IMR-90 (cell line): ENCODE measurements at regions not wholly inside any gene's neighbourhood (a gene's known extent, or its start where the extent isn't known, plus 50 kb on each side); places are given as distances from the start of the nearest gene placed in this dataset.

Experiments
- ATAC-seq: fragments of 200-7000 bp; cut with Tn5 transposase; 2 replicates; pipeline ENCODE4 v1.9.1; 2020; ENCODE audit warnings: low read depth, mild to moderate bottlenecking, moderate library complexity
- BruUV-seq: library from RNA; stranded (reverse); fragments of 400-500 nt; replicated peaks from 2 replicates; lab custom pipeline; 2021; lab: Mats Ljungman, UMichigan
- CTCF ChIA-PET: fragments of 300-600 bp; formaldehyde crosslinking; extraction: SDS; loops from one replicate; lab custom pipeline; 2021; ENCODE audit warnings: antibody characterized with exemption; lab: Yijun Ruan, JAX
- POLR2A ChIA-PET: fragments of 300-600 bp; sonication (Branson Sonifier 250); formaldehyde crosslinking; loops from one replicate; lab custom pipeline; 2022; ENCODE audit warnings: antibody characterized with exemption; ENCODE audit not compliant: unreplicated experiment; lab: Charles Lee
- DNase-seq: peaks from one replicate; pipeline ENCODE4 v3.0.0; 2013
- H2AFZ ChIP-seq: replicated peaks from 2 replicates; pipeline ENCODE3; 2013; ENCODE audit warnings: low read length, mild to moderate bottlenecking; ENCODE audit not compliant: poor library complexity
- H2AK5ac ChIP-seq: 2 replicates; pipeline ENCODE4 v1.6.1; 2013; ENCODE audit warnings: low read depth, low read length, inconsistent platforms
- H2AK9ac ChIP-seq: replicated peaks from 2 replicates; pipeline ENCODE3; 2013; ENCODE audit warnings: mild to moderate bottlenecking, low read depth, low read length, moderate library complexity; ENCODE audit not compliant: poor library complexity
- H2BK120ac ChIP-seq: 2 replicates; pipeline ENCODE4 v1.6.1; 2013; ENCODE audit warnings: low read depth, low read length, inconsistent platforms
- H2BK15ac ChIP-seq: 3 replicates; pipeline ENCODE4 v1.6.1; 2013; ENCODE audit warnings: low read depth, low read length, inconsistent platforms
- H2BK20ac ChIP-seq: 2 replicates; pipeline ENCODE4 v1.6.1; 2013; ENCODE audit warnings: low read depth, mild to moderate bottlenecking, inconsistent platforms, low read length, moderate library complexity
- H2BK5ac ChIP-seq: 2 replicates; pipeline ENCODE4 v1.6.1; 2013; ENCODE audit warnings: mild to moderate bottlenecking, low read depth, low read length, inconsistent platforms; ENCODE audit not compliant: poor library complexity, severe bottlenecking
- H3K14ac ChIP-seq: replicated peaks from 2 replicates; pipeline ENCODE4 v1.6.1; 2013; ENCODE audit warnings: low read depth, low read length, inconsistent platforms
- H3K18ac ChIP-seq: 2 replicates; pipeline ENCODE4 v1.6.1; 2013; ENCODE audit warnings: low read depth, low read length, control low read depth
- H3K23ac ChIP-seq: 2 replicates; pipeline ENCODE4 v1.6.1; 2013; ENCODE audit warnings: low read depth, low read length, inconsistent platforms
- H3K27ac ChIP-seq: 2 replicates; pipeline ENCODE4 v1.5.1; 2013; ENCODE audit warnings: mild to moderate bottlenecking, control low read depth, low read length; ENCODE audit not compliant: insufficient read depth
- H3K27me3 ChIP-seq: 2 replicates; pipeline ENCODE4 v1.6.1; 2013; ENCODE audit warnings: low read length; ENCODE audit not compliant: control insufficient read depth, insufficient read depth
- H3K36me3 ChIP-seq: 2 replicates; pipeline ENCODE4 v1.6.1; 2013; ENCODE audit warnings: low read length, mixed read lengths; ENCODE audit not compliant: control insufficient read depth, insufficient read depth
- H3K4ac ChIP-seq: 2 replicates; pipeline ENCODE4 v1.6.1; 2013; ENCODE audit warnings: low read depth, low read length, inconsistent platforms
- H3K4me1 ChIP-seq: 2 replicates; pipeline ENCODE4 v1.6.1; 2013; ENCODE audit warnings: low read length, mixed read lengths; ENCODE audit not compliant: control insufficient read depth, insufficient read depth
- H3K4me2 ChIP-seq: 2 replicates; pipeline ENCODE4 v1.6.1; 2013; ENCODE audit warnings: low read depth, mild to moderate bottlenecking, control low read depth, low read length, moderate library complexity
- H3K4me3 ChIP-seq: 2 replicates; pipeline ENCODE4 v1.5.1; 2013; ENCODE audit warnings: low read depth, mild to moderate bottlenecking, control low read depth, low read length, moderate library complexity; ENCODE audit not compliant: insufficient read depth
- H3K56ac ChIP-seq: 2 replicates; pipeline ENCODE4 v1.6.1; 2013; ENCODE audit warnings: low read length, inconsistent platforms; ENCODE audit not compliant: insufficient read depth; ENCODE audit errors: extremely low read depth
- H3K79me1 ChIP-seq, 2 experiments: 2 replicates each; pipeline ENCODE4 v1.6.1; 2013; ENCODE audit warnings: low read length in 2 of 2, inconsistent platforms in 1 of 2, low read depth in 1 of 2
- H3K9ac ChIP-seq: 2 replicates; pipeline ENCODE4 v1.6.1; 2013; ENCODE audit warnings: low read depth, low read length, control low read depth
- H3K9me1 ChIP-seq: 2 replicates; pipeline ENCODE4 v1.6.1; 2013; ENCODE audit warnings: low read length, inconsistent platforms; ENCODE audit not compliant: insufficient read depth
- H3K9me3 ChIP-seq: 2 replicates; pipeline ENCODE4 v1.6.1; 2013; ENCODE audit warnings: low read length; ENCODE audit not compliant: control insufficient read depth, insufficient read depth
- H4K20me1 ChIP-seq: 2 replicates; pipeline ENCODE4 v1.6.1; 2013; ENCODE audit warnings: low read length, inconsistent platforms; ENCODE audit not compliant: insufficient read depth
- H4K5ac ChIP-seq: 2 replicates; pipeline ENCODE4 v1.6.1; 2013; ENCODE audit warnings: mild to moderate bottlenecking, low read depth, low read length, control low read depth
- H4K8ac ChIP-seq, 2 experiments: 2 replicates each; pipeline ENCODE4 v1.6.1; 2013; ENCODE audit warnings: low read depth in 2 of 2, low read length in 2 of 2, control low read depth in 1 of 2, inconsistent platforms in 1 of 2
- H4K91ac ChIP-seq: 2 replicates; pipeline ENCODE4 v1.6.1; 2013; ENCODE audit warnings: low read depth, low read length, inconsistent platforms; ENCODE audit not compliant: insufficient read depth
- CHD1 ChIP-seq: IDR thresholded peaks from 2 replicates; pipeline ENCODE4 v1.6.1; 2012; ENCODE audit warnings: low read depth, low read length, improper control_type of control experiment
- ELK1 ChIP-seq: fragments of 150-350 bp; IDR thresholded peaks from 2 replicates; pipeline ENCODE4 v1.6.1; 2016; ENCODE audit warnings: low read depth, mild to moderate bottlenecking, low read length, moderate library complexity, borderline replicate concordance
- FOS ChIP-seq: fragments of 150-350 bp; IDR thresholded peaks from 2 replicates; pipeline ENCODE4 v1.6.1; 2016; ENCODE audit warnings: low read depth, low read length
- MXI1 ChIP-seq: IDR thresholded peaks from 2 replicates; pipeline ENCODE4 v1.6.1; 2012; ENCODE audit warnings: low read depth, mild to moderate bottlenecking, low read length, moderate library complexity, borderline replicate concordance
- NFE2L2 ChIP-seq: fragments of 150-350 bp; IDR thresholded peaks from 2 replicates; pipeline ENCODE4 v1.6.1; 2016; ENCODE audit warnings: low read depth, mild to moderate bottlenecking, low read length
- POLR2A ChIP-seq: IDR thresholded peaks from 2 replicates; pipeline ENCODE4 v1.6.1; 2012; ENCODE audit warnings: mild to moderate bottlenecking, low read depth, low read length
- RFX5 ChIP-seq: IDR thresholded peaks from 2 replicates; pipeline ENCODE4 v1.8.0; 2012; ENCODE audit warnings: low read depth, mild to moderate bottlenecking, low read length, moderate library complexity
- WGBS, 2 experiments: methylation state at CpG; one replicate each; pipeline versions ENCODE4 v1.1.5 to v1.1.7; 2013; ENCODE audit warnings: missing lambda C conversion rate in 2 of 2; ENCODE audit not compliant: insufficient read length in 1 of 2; ENCODE audit errors: extremely low coverage in 2 of 2; 5-methylcytosine and 5-hydroxymethylcytosine counted together
- dilution Hi-C: fragments of 300-500 bp; cut with HindIII; formaldehyde crosslinking; loops from one replicate; pipeline ENCODE4 v1.14.3; 2018; ENCODE audit warnings: low sequenced_read_pairs; ENCODE audit not compliant: unreplicated experiment
- in situ Hi-C: fragments of 300-500 bp; cut with MboI; formaldehyde crosslinking; loops from 3 replicates; pipeline ENCODE4 v1.14.3; 2019; ENCODE audit warnings: low sequenced_read_pairs, inconsistent platforms, mixed read lengths
- intact Hi-C: fragments of 100-400 bp; cut with micrococcal nuclease; formaldehyde crosslinking; loops from 2 replicates; pipeline ENCODE4 v1.10.0; 2022
- TF ChIP-seq, protein P1 (sequence below): fragments of 150-350 bp; IDR thresholded peaks from 2 replicates; pipeline ENCODE4 v1.6.1; 2017; ENCODE audit warnings: mild to moderate bottlenecking, antibody characterized with exemption, low read length, low read depth

DNA sequence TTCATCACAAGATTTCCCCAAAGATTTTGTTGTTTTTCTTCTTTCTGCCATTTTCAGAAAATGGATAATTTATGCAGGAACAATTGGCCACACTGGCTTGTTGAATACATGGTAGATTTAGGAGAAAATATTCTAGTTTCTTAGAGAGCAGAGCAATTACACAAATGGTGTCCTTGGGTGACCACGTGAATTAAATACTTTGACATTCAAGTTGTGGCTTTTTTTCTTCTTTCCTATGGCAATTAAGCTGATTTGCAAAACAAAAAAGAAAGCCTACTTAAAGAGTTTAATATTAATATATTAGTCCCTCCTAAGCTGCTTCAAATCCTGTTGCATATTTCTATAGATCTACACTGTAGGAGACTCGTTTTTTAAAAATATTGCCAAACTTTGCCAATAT lies 133.0 kb upstream of the HTR2C start:
- Histone ChIP-seq H2AK5ac (no peak overlapping the region), H3K14ac (no peak overlapping the region), H2AK9ac (no peak overlapping the region), H4K20me1 (no peaks in the 10 kb centered on the region), H3K79me1 (no peaks in the 10 kb centered on the region), H3K23ac (no peak overlapping the region), H4K5ac (no peak overlapping the region), H2BK15ac (no peak overlapping the region), H3K4ac (no peak overlapping the region), H4K8ac (no peak overlapping the region), H3K56ac (no peak overlapping the region), H2AFZ (no peak overlapping the region), H3K9me1 (no peaks in the 10 kb centered on the region), H3K18ac (no peak overlapping the region), H3K36me3 (no peaks in the 10 kb centered on the region), H2BK20ac (no peak overlapping the region), H4K91ac (no peak overlapping the region), H3K4me1 (no peaks in the 10 kb centered on the region), H2BK120ac (no peak overlapping the region), H3K9ac (no peak overlapping the region), H3K27ac (no peak overlapping the region), H3K9me3 (no peaks in the 10 kb centered on the region), H3K4me3 (no peak overlapping the region), H3K27me3 (no peaks in the 10 kb centered on the region), H3K4me2 (no peak overlapping the region), H2BK5ac (no peak overlapping the region)
- BruUV-seq: no TSS peak
- intact Hi-C loops: no loop called here
- DNase-seq (no peak), ATAC-seq (no peak)
- dilution Hi-C loops: no loop called here
- TF ChIP-seq POLR2A (no peak), CHD1 (no peak), FOS (no peak), NFE2L2 (no peak), RFX5 (no peak), MXI1 (no peak), ELK1 (no peak)
- TF ChIP-seq, protein P1, sequence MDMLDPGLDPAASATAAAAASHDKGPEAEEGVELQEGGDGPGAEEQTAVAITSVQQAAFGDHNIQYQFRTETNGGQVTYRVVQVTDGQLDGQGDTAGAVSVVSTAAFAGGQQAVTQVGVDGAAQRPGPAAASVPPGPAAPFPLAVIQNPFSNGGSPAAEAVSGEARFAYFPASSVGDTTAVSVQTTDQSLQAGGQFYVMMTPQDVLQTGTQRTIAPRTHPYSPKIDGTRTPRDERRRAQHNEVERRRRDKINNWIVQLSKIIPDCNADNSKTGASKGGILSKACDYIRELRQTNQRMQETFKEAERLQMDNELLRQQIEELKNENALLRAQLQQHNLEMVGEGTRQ: no peak
- no CpG with 5 or more reads among the region's 2 CpGs for WGBS, 2 experiments
- ChIA-PET POLR2A (interaction anchor here (0.6 kb wide), 1 partner anchor 217 kb away, joined by 3 read pairs; no protein-coding TSS in a partner anchor), CTCF (no interaction called here)
- in situ Hi-C loops: no loop called here
